ENCODE measurements at regions not wholly inside any gene's neighbourhood (a gene's known extent, or its start where the extent isn't known, plus 50 kb on each side); places are given as distances from the start of the nearest gene placed in this dataset.

DNA sequence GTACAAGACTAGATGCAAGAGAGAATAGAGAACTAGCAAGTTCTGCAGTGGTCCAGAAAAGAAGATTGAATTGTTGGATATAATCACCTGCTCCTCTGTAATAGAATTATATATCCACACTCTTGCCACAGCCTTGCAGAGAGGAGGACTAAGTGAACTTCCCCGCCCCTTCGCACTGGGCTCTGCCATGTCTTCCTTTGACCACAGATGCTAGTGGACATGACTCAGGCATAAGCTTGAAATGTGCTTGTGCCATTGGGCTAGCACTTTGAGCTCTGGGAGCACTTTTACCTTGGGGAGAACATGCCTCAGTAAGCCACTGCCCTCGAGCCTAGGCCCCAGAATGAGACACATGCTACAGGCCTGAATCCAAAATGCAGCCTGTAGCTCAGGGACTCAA is 113.5 kb upstream of the RASA1 start:
- TF ChIP-seq ZNF121 (CRISPR knock-in tag; IDR thresholded peaks at IDR 0.05) (no peak), CBFB (CRISPR knock-in tag; IDR thresholded peaks at IDR 0.05; ENCODE audit: low read depth) (no peak), TCF7 (CRISPR knock-in tag; IDR thresholded peaks at IDR 0.05; ENCODE audit: low read depth) (no peak), ATF3 (CRISPR knock-in tag; conservative IDR thresholded peaks at IDR 0.05) (no peak), FOXP1 (CRISPR knock-in tag; IDR thresholded peaks at IDR 0.05; ENCODE audit: borderline replicate concordance) (no peak), TEAD4 (CRISPR knock-in tag; IDR thresholded peaks at IDR 0.05) (no peak), SMAD3 (CRISPR knock-in tag; IDR thresholded peaks at IDR 0.05; ENCODE audit: borderline replicate concordance) (no peak), NR1H2 (CRISPR knock-in tag; IDR thresholded peaks at IDR 0.05) (no peak), ZNF138 (CRISPR knock-in tag; conservative IDR thresholded peaks at IDR 0.05) (no peak), HMGXB4 (CRISPR knock-in tag; IDR thresholded peaks at IDR 0.05) (no peak), JAZF1 (CRISPR knock-in tag; IDR thresholded peaks at IDR 0.05) (no peak), SOX15 (CRISPR knock-in tag; IDR thresholded peaks at IDR 0.05) (no peak)
- TF ChIP-seq, protein P1, sequence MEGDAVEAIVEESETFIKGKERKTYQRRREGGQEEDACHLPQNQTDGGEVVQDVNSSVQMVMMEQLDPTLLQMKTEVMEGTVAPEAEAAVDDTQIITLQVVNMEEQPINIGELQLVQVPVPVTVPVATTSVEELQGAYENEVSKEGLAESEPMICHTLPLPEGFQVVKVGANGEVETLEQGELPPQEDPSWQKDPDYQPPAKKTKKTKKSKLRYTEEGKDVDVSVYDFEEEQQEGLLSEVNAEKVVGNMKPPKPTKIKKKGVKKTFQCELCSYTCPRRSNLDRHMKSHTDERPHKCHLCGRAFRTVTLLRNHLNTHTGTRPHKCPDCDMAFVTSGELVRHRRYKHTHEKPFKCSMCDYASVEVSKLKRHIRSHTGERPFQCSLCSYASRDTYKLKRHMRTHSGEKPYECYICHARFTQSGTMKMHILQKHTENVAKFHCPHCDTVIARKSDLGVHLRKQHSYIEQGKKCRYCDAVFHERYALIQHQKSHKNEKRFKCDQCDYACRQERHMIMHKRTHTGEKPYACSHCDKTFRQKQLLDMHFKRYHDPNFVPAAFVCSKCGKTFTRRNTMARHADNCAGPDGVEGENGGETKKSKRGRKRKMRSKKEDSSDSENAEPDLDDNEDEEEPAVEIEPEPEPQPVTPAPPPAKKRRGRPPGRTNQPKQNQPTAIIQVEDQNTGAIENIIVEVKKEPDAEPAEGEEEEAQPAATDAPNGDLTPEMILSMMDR (IDR thresholded peaks at IDR 0.05), result no peak
- TF ChIP-seq, protein P2, sequence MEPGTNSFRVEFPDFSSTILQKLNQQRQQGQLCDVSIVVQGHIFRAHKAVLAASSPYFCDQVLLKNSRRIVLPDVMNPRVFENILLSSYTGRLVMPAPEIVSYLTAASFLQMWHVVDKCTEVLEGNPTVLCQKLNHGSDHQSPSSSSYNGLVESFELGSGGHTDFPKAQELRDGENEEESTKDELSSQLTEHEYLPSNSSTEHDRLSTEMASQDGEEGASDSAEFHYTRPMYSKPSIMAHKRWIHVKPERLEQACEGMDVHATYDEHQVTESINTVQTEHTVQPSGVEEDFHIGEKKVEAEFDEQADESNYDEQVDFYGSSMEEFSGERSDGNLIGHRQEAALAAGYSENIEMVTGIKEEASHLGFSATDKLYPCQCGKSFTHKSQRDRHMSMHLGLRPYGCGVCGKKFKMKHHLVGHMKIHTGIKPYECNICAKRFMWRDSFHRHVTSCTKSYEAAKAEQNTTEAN (CRISPR knock-in tag; IDR thresholded peaks at IDR 0.05), result no peak
